Ishikawa (cell line): ENCODE measurements at regions not wholly inside any gene's neighbourhood (a gene's known extent, or its start where the extent isn't known, plus 50 kb on each side); places are given as distances from the start of the nearest gene placed in this dataset.

Experiments used
- CEBPB ChIP-seq: IDR thresholded peaks from 2 replicates; pipeline ENCODE4 v1.6.1; 2012
- CREB1 ChIP-seq: IDR thresholded peaks from 2 replicates; pipeline ENCODE4 v1.6.1; 2012; ENCODE audit warnings: low read depth
- EGR1 ChIP-seq: IDR thresholded peaks from 2 replicates; pipeline ENCODE4 v1.6.1; 2012
- EP300 ChIP-seq: IDR thresholded peaks from 2 replicates; pipeline ENCODE4 v1.6.1; 2012; ENCODE audit warnings: borderline replicate concordance
- FOXM1 ChIP-seq: IDR thresholded peaks from 2 replicates; pipeline ENCODE4 v1.6.1; 2012; ENCODE audit warnings: low read depth, borderline replicate concordance
- MAX ChIP-seq: IDR thresholded peaks from 2 replicates; pipeline ENCODE4 v1.6.1; 2012
- NFIC ChIP-seq: IDR thresholded peaks from 2 replicates; pipeline ENCODE4 v1.6.1; 2012
- RAD21 ChIP-seq: IDR thresholded peaks from 2 replicates; pipeline ENCODE4 v1.6.1; 2012; ENCODE audit warnings: low read depth
- REST ChIP-seq: IDR thresholded peaks from 2 replicates; pipeline ENCODE4 v1.6.1; 2012; ENCODE audit warnings: low read depth, mild to moderate bottlenecking
- TAF1 ChIP-seq: IDR thresholded peaks from 2 replicates; pipeline ENCODE4 v1.6.1; 2012; ENCODE audit warnings: low read depth, mild to moderate bottlenecking
- TCF12 ChIP-seq: IDR thresholded peaks from 2 replicates; pipeline ENCODE4 v1.6.1; 2012; ENCODE audit warnings: low read depth
- TEAD4 ChIP-seq: IDR thresholded peaks from 2 replicates; pipeline ENCODE4 v1.6.1; 2012
- USF1 ChIP-seq: IDR thresholded peaks from 2 replicates; pipeline ENCODE4 v1.6.1; 2012
- YY1 ChIP-seq: IDR thresholded peaks from 2 replicates; pipeline ENCODE4 v1.6.1; 2012; ENCODE audit warnings: low read depth
- ZBTB7A ChIP-seq: IDR thresholded peaks from 2 replicates; pipeline ENCODE4 v1.6.1; 2012; ENCODE audit warnings: low read depth

GRCh38 chrX:58051346-58051745, 141.1 kb upstream of the ZXDA start:
- TF ChIP-seq TAF1 (no peak), CREB1 (no peak), EP300 (no peak), CEBPB (no peak), USF1 (no peak), ZBTB7A (no peak), RAD21 (no peak), YY1 (no peak)

GRCh38 chrX:58044130-58044529, 133.9 kb upstream of the ZXDA start:
- no peak for TF ChIP-seq CEBPB
- no peak for TF ChIP-seq CREB1
- no peak for TF ChIP-seq NFIC
- no peak for TF ChIP-seq TAF1
- no peak for TF ChIP-seq ZBTB7A
- no peak for TF ChIP-seq TCF12
- TF ChIP-seq EP300: no peak
- TF ChIP-seq EGR1: no peak
- no peak for TF ChIP-seq YY1
- TF ChIP-seq RAD21: no peak
- no peak for TF ChIP-seq REST

- TF ChIP-seq EGR1: no peak
- no peak for TF ChIP-seq USF1
- no peak for TF ChIP-seq ZBTB7A
- TF ChIP-seq FOXM1: no peak
- TF ChIP-seq RAD21: peak; percentile 29; the same call in 1 of the 2 replicates
These were observed 115.7 kb upstream of the ZXDA start for GRCh38 chrX:58025979-58026378.

- TF ChIP-seq CREB1 (no peak), RAD21 (no peak), USF1 (no peak), YY1 (no peak), TEAD4 (no peak), ZBTB7A (no peak), TAF1 (no peak), NFIC (no peak), FOXM1 (no peak), REST (no peak), EP300 (no peak), TCF12 (no peak), CEBPB (no peak), EGR1 (no peak), MAX (no peak)
These were observed 75.7 kb upstream of the ZXDA start for GRCh38 chrX:57985951-57986350.

GRCh38 chrX:57984620-57985019, 74.4 kb upstream of the ZXDA start:
- TF ChIP-seq CEBPB (no peak), NFIC (no peak), EGR1 (no peak), USF1 (no peak), TCF12 (no peak), REST (no peak), CREB1 (no peak), RAD21 (no peak), TAF1 (no peak), ZBTB7A (no peak), YY1 (no peak), MAX (no peak), FOXM1 (no peak), EP300 (no peak), TEAD4 (no peak)
